ENCODE measurements at regions not wholly inside any gene's neighbourhood (a gene's known extent, or its start where the extent isn't known, plus 50 kb on each side); places are given as distances from the start of the nearest gene placed in this dataset.

GRCh38 chr3:127461286-127461910, 129.1 kb downstream of the TPRA1 start:
- TF ChIP-seq CTCF (IDR thresholded peaks at IDR 0.05) (no peak), POLR2A (IDR thresholded peaks at IDR 0.05) (no peak), POLR2AphosphoS5 (IDR thresholded peaks at IDR 0.05) (no peak), EP300 (IDR thresholded peaks at IDR 0.05) (no peak)

Data from sigmoid colon (tissue), 4 donors.